OCI-LY7 (cell line): ENCODE measurements at regions not wholly inside any gene's neighbourhood (a gene's known extent, or its start where the extent isn't known, plus 50 kb on each side); places are given as distances from the start of the nearest gene placed in this dataset.

ENCODE experiments used
- BruUV-seq: library from RNA; stranded (reverse); fragments of 400-500 nt; replicated peaks from 2 replicates; lab custom pipeline; 2021; lab: Mats Ljungman, UMichigan
- CTCF ChIA-PET: fragments of 300-600 bp; sonication (Branson Sonifier 250); formaldehyde crosslinking; loops from one replicate; lab custom pipeline; 2022; ENCODE audit warnings: antibody characterized with exemption; ENCODE audit not compliant: unreplicated experiment; lab: Charles Lee
- POLR2A ChIA-PET: fragments of 300-600 bp; sonication (Branson Sonifier 250); formaldehyde crosslinking; loops from one replicate; lab custom pipeline; 2022; ENCODE audit warnings: antibody characterized with exemption; lab: Charles Lee
- DNase-seq: peaks from one replicate; pipeline ENCODE4 v3.0.0-alpha.2; 2015; ENCODE audit warnings: low spot score
- H2AFZ ChIP-seq: fragments of 200-600 bp; sonication (generic), shearing (Covaris generic); 2 replicates; pipeline ENCODE4 v1.6.1; 2014; ENCODE audit warnings: mild to moderate bottlenecking, antibody characterized with exemption, low read length, moderate library complexity
- H3K27ac ChIP-seq: fragments of 200-600 bp; sonication (generic); 2 replicates; pipeline ENCODE4 v1.5.1; 2014; ENCODE audit warnings: mixed run types, low read depth, mild to moderate bottlenecking, moderate library complexity, low read length, inconsistent platforms; ENCODE audit not compliant: poor library complexity, severe bottlenecking
- H3K36me3 ChIP-seq: fragments of 200-600 bp; sonication (generic); 2 replicates; pipeline ENCODE4 v1.6.1; 2014; ENCODE audit warnings: mild to moderate bottlenecking, antibody characterized with exemption, low read length, moderate library complexity, mixed read lengths; ENCODE audit not compliant: insufficient read depth
- H3K4me1 ChIP-seq: fragments of 200-600 bp; sonication (generic); 2 replicates; pipeline ENCODE4 v1.5.1; 2014; ENCODE audit warnings: mild to moderate bottlenecking, low read length; ENCODE audit not compliant: insufficient read depth, poor library complexity, severe bottlenecking
- H3K4me2 ChIP-seq: fragments of 200-600 bp; sonication (generic); 2 replicates; pipeline ENCODE4 v1.6.1; 2014; ENCODE audit warnings: mild to moderate bottlenecking, low read length
- H3K4me3 ChIP-seq: fragments of 200-600 bp; sonication (generic); 2 replicates; pipeline ENCODE4 v1.5.1; 2014; ENCODE audit warnings: mild to moderate bottlenecking, low read depth, low read length; ENCODE audit not compliant: poor library complexity, severe bottlenecking
- H3K79me2 ChIP-seq: fragments of 200-600 bp; sonication (generic); 2 replicates; pipeline ENCODE4 v1.6.1; 2016; ENCODE audit warnings: low read depth, mild to moderate bottlenecking, low read length, moderate library complexity, mixed read lengths; ENCODE audit not compliant: insufficient read depth
- H3K9me2 ChIP-seq: fragments of 200-600 bp; sonication (generic); 2 replicates; pipeline ENCODE4 v1.6.1; 2016; ENCODE audit warnings: mild to moderate bottlenecking, low read length, mixed read lengths; ENCODE audit not compliant: insufficient read depth
- H3K9me3 ChIP-seq: fragments of 200-600 bp; sonication (generic); 2 replicates; pipeline ENCODE4 v1.6.1; 2014; ENCODE audit warnings: mild to moderate bottlenecking, mixed run types, low read length, mixed read lengths
- H4K20me1 ChIP-seq: fragments of 200-600 bp; sonication (generic); 2 replicates; pipeline ENCODE4 v1.6.1; 2014; ENCODE audit warnings: mild to moderate bottlenecking, antibody characterized with exemption, low read length, moderate library complexity, mixed read lengths; ENCODE audit not compliant: insufficient read depth
- EZH2phosphoT487 ChIP-seq: fragments of 200-600 bp; sonication (generic); IDR thresholded peaks from 2 replicates; pipeline ENCODE4 v1.6.1; 2018; ENCODE audit warnings: low read depth, borderline replicate concordance, mild to moderate bottlenecking, mixed run types, antibody characterized with exemption, low read length, moderate library complexity, mixed read lengths
- intact Hi-C: fragments of 100-400 bp; cut with micrococcal nuclease; formaldehyde crosslinking; loops from one replicate; pipeline ENCODE4 v1.10.0; 2022; ENCODE audit not compliant: unreplicated experiment
- TF ChIP-seq, protein P1 (sequence below): fragments of 200-600 bp; sonication (generic); conservative IDR thresholded peaks from 2 replicates; pipeline ENCODE4 v1.5.1; 2014; ENCODE audit warnings: mild to moderate bottlenecking, antibody characterized with exemption, low read length, moderate library complexity, mixed read lengths

DNA sequence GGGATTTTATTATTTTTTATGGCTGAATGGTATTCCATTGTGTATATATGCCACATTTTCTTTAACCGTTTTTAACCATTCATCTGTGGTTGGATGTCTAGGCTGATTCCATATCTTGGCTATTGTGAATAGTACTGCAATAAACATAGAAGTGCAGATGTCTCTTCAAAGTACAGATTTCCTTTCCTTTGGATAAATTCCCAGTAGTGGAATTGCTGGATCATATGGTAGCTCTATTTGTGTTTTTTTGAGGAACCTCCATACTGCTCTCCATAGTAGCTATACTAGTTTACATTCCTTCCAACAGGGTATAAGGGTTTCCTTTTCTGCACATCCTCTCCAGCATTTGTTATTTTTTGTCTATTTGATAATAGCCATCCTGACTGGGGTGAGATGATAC is 71.9 kb upstream of the SEZ6L start:
- no peaks in the 10 kb centered on the region for H3K9me2 ChIP-seq
- no peak overlapping the region for H3K4me3 ChIP-seq
- ChIA-PET POLR2A (no interaction called here), CTCF (no interaction called here)
- H3K36me3 ChIP-seq, result no peaks in the 10 kb centered on the region
- BruUV-seq, result no TSS peak
- H3K79me2 ChIP-seq, result no peaks in the 10 kb centered on the region
- no peak overlapping the region for H3K4me2 ChIP-seq
- H3K4me1 ChIP-seq, result no peaks in the 10 kb centered on the region
- no peak overlapping the region for H2AFZ ChIP-seq
- TF ChIP-seq EZH2phosphoT487, result no peak
- TF ChIP-seq, protein P1, sequence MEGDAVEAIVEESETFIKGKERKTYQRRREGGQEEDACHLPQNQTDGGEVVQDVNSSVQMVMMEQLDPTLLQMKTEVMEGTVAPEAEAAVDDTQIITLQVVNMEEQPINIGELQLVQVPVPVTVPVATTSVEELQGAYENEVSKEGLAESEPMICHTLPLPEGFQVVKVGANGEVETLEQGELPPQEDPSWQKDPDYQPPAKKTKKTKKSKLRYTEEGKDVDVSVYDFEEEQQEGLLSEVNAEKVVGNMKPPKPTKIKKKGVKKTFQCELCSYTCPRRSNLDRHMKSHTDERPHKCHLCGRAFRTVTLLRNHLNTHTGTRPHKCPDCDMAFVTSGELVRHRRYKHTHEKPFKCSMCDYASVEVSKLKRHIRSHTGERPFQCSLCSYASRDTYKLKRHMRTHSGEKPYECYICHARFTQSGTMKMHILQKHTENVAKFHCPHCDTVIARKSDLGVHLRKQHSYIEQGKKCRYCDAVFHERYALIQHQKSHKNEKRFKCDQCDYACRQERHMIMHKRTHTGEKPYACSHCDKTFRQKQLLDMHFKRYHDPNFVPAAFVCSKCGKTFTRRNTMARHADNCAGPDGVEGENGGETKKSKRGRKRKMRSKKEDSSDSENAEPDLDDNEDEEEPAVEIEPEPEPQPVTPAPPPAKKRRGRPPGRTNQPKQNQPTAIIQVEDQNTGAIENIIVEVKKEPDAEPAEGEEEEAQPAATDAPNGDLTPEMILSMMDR, result no peak
- no peak for DNase-seq
- intact Hi-C loops, result no loop called here
- H3K9me3 ChIP-seq, result no peaks in the 10 kb centered on the region
- no peaks in the 10 kb centered on the region for H4K20me1 ChIP-seq
- H3K27ac ChIP-seq, result no peak overlapping the region

DNA sequence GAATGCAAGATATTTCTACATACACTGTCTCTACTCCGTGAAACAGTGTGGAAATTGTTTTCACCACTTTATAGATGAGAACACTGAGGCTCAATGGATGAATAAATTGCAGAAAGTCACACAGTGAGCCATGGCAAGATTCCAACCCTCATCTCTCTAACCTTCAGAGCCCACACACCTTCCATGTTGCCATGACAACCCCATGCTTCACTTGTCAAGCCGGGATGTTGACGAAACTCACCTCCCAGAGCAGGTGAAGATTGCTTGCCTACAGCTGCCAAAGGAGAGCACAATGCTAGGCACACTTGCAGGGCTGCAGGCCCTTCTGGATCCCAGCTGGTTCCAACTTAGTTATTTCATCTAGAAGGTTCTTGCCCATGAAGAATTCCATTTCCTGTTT is 71.4 kb upstream of the SEZ6L start:
- TF ChIP-seq, protein P1, result no peak
- TF ChIP-seq EZH2phosphoT487, result no peak
- H3K4me3 ChIP-seq, result no peak overlapping the region
- H4K20me1 ChIP-seq, result no peaks in the 10 kb centered on the region
- no peaks in the 10 kb centered on the region for H3K4me1 ChIP-seq
- no peak for DNase-seq
- no peaks in the 10 kb centered on the region for H3K36me3 ChIP-seq
- no peaks in the 10 kb centered on the region for H3K79me2 ChIP-seq
- H3K9me3 ChIP-seq, result no peaks in the 10 kb centered on the region
- POLR2A ChIA-PET, result no interaction called here
- CTCF ChIA-PET, result no interaction called here
- H2AFZ ChIP-seq, result no peak overlapping the region
- no peaks in the 10 kb centered on the region for H3K9me2 ChIP-seq
- H3K27ac ChIP-seq, result no peak overlapping the region
- no peak overlapping the region for H3K4me2 ChIP-seq
- BruUV-seq, result no TSS peak
- intact Hi-C loops, result no loop called here

DNA sequence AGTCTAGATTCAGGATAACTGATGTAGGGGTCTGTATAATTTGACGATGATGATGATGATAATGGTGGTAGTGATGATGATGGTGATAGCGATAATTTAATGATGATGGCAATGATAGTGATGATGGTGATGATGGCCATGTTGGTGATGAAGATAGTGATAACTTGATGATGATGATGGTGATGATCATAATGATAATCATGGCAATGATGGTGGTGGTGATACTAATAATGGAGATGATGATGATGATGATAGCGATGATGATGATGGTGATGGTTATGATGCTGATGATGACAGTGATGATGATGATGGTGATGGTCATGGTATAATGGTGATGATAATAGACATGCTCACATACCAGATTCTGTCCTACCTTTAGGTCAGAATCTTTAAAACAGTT is 66.2 kb upstream of the SEZ6L start:
- DNase-seq, result no peak
- Histone ChIP-seq H3K4me3 (no peak overlapping the region), H3K79me2 (no peaks in the 10 kb centered on the region), H4K20me1 (no peaks in the 10 kb centered on the region), H3K4me1 (no peaks in the 10 kb centered on the region), H3K27ac (no peak overlapping the region), H2AFZ (no peak overlapping the region), H3K36me3 (no peaks in the 10 kb centered on the region), H3K9me3 (no peaks in the 10 kb centered on the region), H3K4me2 (no peak overlapping the region), H3K9me2 (no peaks in the 10 kb centered on the region)
- ChIA-PET CTCF (no interaction called here), POLR2A (no interaction called here)
- no peak for TF ChIP-seq EZH2phosphoT487
- TF ChIP-seq, protein P1, result no peak
- no TSS peak for BruUV-seq
- intact Hi-C loops, result no loop called here
